NCI-H1048 (cell line): ENCODE measurements at regions not wholly inside any gene's neighbourhood (a gene's known extent, or its start where the extent isn't known, plus 50 kb on each side); places are given as distances from the start of the nearest gene placed in this dataset.
A peak's percentile ranks its signal among the peaks of the same experiment; 100 is the strongest.

Experiments used
- DNase-seq: peaks from one replicate; lab custom pipeline; 2025; lab: John Stamatoyannopoulos, UW

DNA sequence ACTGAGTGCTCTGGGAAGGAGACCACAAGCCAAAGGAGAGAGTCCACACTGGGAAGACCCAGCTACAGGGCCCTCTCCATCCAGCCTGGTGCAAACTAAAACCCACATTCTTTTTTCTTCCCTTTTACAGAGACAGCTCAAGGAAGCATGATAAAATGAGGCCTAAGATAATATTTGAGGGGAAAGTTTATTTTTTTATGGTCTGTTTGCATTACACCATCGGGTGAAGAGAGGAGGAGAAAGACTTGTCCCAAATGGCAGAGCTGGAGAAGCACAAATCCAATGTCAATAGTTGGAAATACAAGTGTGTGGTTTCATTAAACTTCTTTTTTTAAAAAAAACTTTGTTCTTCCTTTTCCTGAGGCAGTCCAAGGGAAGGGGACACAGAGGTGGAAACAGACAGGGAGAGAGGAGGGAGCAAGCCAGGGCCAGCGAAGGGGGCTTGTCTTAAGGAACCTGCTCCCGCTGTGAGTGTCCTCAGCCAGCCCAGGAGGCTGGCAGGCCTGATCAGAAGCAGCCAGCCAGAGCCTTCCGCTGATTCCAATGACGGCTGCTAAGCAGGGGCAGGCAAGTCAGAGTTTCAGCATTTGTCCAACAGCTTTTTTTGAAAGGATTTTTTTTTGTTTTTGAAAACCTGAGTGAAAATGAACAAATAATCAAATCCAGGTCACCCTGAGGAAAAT, 203.8 kb upstream of the SIX2 start:
- no peak for DNase-seq

DNA sequence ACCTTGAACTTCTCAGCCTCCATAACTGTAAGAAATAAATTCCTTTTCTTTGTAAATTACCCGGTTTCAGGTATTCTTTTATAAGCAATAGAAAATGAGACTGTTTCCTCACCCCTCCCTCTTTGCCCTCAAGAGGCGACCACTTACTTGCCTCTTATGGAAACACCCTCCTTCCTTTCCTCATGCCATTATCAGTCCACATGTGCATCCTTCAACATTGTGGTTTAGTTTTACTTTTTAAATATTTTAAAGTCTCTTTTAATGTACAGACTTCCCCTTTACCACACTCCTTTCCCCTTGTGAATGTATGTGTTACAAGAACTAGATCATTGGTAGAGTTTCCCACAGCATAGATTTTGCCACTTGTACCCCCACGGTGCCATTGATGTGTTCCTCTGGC, 202.4 kb upstream of the SIX2 start:
- DNase-seq, result no peak

DNA sequence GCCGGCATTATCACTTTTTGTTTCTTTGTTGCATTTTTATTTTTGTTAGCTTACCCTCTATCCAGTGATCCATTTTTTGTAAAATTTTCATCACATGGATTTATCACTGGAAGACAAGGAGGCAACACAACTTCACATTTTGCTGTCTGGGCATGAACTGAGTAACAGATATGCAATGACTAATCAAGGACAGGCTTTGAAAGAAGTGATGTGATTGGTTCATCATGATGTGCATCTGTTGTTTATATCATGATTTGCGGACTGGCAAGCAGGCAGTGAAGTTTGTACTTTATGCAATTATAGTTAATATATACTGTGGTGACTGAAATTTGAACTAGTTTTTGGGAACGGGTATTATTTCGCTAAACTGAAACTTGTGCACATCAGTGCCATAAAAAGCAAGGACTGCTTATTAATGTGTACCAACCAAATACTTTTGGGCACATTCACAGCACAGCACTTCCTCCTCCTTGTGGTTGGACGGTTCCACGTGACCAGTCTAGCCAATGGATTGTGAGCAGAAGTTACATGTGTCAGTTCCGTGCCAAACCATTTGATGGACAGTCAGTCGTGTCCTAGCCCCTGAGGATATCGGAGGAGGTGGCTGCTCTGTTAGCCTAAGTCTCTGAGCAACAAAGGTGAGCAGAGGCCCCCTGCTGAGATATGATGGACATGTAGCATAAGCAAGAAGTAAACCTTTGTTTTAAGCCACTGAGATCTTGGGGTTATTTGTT, 201.4 kb upstream of the SIX2 start:
- no peak for DNase-seq

DNA sequence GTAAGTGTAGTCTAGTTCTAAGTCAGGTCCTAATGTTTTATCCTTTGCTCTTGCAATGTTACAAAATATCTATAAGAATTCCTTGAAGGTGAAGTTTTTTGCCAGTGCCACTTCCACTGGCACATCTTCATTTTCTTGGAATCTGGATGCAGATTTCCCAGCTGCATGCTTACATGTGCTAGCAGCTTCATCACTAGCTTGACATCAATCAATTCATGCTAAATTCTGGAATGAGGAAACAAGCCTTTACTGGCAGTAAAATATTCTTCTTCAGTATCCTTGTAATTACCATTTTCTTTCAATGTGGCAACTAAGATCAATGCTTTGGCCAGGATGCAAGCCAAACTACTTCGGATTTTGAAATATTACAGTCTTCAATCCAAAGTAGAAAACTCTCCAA, 200.6 kb upstream of the SIX2 start:
- DNase-seq, result no peak

DNA sequence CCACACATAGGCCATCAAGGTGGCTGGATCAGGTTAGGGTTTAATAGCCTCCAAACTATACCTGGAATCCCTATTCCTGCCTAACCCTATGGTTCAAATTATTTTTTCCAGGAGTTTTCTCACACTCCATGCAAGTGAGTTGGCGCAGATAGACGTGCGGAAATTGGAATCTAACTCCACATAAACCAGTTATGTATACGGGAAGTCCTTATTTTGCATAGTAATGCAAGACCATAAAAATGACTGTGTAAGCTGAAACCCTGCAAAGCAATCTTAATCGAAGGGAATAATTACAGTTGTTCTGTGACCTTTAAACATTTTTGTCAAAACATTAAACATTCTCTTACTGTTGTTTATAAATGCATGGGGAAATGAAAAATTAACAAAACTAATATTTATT, 200.1 kb upstream of the SIX2 start:
- DNase-seq, result peak; percentile 1

DNA sequence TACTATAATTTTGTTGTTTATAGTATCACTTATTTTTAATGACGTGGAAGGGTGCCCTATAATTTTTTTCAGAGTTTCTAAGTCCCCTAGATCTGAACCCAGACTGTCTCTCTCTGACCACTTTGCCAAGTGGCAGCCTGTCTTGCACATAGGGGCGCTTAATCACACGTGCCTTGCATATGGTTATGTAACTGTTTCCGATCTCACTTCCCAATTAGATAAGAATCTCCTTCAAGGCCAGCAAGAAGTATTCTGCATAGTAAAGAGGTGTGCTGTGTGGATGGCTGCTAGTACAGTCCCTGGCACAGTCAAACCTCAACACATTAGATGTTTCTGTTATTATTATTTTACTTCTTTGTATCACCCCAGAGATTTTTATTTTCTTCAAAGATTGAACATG, 197.8 kb upstream of the SIX2 start:
- no peak for DNase-seq

DNA sequence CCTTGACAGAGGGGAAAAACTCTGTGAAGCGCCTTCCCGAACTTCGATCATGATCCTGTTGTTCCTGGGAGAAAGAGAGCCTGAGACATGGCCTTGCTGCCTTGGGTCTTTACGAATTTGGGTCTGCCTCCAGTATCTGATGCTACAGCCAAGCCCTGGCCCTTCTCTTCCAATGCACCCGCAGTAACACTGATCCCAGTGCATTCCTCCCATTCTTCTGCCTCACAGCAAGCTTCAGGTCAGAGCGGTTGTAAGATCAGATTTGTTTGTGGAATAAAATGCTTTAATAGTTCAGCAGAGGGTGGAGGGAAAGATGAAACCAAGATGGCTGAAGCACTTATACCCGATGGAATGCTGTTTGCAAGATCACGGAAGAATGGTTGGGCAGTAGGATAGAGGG, 196.7 kb upstream of the SIX2 start:
- no peak for DNase-seq

DNA sequence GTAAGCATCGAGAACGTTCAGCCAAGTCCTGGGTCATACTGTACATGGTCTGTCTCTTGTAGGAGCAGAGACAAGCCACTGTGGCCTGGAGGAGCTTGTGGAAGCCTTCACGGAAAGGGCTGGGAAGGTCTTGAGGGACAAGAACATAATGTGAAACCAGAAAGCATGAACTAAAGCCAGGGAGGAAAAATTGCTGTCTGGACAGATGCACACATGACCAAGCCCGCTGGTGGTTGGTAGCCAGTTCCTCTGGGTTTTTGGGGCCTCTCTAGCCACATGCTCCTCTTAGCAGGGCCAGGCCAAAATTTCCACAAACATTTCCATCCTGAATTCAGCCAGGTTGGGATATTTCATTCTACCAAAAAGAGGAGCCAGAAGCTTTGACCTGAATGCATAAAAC, 196.2 kb upstream of the SIX2 start:
- DNase-seq, result no peak

DNA sequence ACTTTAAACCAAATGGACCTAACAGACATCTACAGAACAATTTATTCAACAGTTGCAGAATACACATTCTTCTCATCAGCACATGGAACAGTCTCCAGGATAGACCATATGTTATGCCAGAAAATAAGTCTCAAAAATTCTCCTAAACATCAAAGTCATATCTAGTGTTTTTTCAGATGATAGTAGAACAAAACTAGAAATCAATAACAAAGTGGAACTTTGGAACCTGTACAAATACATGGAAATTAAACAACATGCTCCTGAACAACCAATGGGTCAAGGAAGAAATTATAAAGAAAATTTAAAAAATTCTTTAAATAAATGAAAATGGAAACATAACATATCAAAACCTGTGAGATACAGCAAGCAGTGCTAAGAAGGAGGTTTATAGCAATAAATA, 194.1 kb upstream of the SIX2 start:
- DNase-seq, result no peak

DNA sequence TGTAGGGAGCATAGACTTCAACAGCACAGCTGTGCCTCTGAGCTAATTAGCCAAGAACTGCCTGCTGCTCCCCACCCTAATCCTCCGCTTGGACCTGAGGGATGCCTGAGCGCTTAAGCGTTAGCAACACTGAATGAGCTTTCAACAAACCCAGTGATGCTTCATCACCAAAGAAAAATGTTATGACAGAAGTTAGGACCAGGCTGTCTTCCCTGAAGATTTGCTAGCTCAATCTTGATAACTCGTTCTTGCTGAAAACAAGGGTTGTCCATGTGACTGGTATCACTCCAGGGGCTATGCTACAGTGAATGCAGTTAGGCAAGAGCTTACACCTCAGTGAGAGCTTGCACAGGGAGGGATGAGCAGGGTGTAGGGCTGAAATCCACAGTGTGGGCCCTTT, 190.7 kb upstream of the SIX2 start:
- no peak for DNase-seq

DNA sequence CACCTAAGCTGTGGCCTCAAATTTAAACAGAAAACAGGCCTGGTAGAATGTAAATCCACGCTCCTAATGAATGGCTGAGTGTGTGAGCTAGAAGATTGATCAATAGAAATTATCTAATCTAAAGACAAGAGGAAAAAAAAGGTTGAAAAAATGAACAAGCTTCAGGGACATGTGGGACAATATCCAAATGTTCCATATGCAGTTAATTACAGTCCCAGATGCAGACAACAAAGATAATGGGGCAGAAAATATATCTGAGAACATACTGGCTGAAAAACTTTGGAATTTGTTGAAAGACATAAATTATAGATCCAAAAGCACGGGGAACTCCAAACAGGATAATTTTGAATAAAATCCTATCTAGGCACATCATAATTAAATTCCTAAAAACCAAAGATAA, 186.7 kb upstream of the SIX2 start:
- no peak for DNase-seq

DNA sequence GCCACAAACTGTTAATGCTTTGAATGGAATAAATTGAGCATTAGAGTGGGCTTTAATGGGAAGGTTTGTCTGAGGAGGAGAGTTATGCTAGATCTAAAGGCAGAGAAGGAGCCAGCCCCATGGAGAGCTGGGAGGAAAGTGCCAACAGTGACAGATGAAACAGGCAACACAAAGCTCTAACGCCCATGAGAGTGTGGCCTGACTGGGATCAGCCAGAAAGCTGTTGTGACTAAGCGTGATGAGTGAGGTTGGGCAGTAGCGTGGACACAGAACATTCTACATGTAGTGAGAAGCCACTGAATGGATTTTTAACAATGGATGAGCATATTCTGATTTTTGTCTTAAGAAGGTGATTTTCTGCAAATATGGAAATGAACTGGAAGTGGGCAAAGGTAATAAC, 185.3 kb upstream of the SIX2 start:
- no peak for DNase-seq

DNA sequence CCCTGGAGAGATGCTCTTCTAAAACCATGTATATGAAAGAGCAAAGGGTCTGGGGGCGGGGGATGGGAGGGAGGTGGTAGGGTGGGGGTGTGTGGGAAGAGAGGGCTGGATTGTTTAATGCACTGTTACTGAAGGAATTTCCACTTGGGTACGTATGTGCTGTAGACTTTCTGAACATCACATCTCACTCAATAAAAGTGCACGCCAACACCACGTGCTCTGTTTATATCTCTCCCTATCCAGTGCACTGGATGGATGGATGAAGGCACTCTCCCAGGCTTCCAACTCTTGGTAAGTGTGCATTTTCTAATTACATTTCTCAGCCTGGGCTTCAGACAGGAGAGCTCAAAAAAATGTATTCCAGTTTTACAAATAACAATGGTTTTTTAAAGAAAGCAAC, 184.3 kb upstream of the SIX2 start:
- no peak for DNase-seq

DNA sequence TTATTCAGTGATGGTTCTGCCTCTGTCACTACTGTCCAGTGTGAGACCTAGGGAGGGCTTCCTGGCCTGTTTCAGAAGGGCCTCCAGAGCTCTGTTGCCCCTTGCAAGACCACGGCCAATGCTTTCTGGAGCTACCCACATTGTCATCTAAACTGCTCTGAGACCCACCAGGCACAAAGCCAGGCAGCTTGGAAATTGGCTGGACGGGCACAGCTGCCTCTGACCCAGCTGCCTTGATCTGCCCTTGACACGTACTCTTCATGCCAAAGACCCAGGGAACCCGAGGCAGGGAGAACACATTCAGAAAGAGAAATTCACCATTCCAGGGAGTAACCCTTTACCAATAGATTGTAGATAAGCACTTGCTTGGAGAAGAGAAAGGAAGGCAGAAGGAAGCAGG, 183.7 kb upstream of the SIX2 start:
- no peak for DNase-seq

DNA sequence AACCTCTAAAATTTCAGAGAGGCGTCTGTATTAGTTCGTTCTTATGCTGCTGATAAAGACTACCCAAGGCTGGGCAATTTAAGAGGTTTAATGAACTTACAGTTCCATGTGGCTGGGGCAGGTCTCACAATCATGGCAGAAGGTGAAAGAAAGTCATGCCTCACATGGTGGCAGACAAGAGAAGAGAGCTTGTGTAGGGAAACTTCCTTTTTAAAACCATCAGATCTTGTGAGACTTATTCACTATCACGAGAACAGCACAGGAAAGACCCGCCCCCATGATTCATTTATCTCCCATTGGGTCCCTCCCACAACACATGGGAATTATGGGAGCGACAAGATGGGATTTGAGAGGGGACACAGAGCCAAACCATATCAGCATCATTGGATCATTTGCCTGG, 183.2 kb upstream of the SIX2 start:
- DNase-seq, result no peak

DNA sequence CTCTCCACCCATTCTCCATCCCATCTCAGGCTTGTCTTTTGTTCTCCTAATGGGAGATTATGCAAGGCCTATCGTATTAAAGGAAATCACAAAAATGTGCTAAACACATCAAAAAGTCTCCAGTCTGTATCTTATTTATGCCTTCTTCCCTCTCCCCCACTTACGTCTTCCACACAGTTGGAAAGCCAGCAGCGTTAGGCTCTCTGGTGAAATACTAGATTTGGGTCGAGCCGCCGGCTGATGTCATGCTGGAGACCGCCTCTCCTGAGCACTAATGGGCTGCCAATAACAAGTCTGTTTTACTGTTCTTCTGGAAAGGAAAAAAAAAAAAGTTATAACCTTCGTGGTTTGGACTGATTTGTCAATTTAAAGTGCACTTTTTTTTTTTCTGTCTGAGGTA, 182.7 kb upstream of the SIX2 start:
- no peak for DNase-seq

DNA sequence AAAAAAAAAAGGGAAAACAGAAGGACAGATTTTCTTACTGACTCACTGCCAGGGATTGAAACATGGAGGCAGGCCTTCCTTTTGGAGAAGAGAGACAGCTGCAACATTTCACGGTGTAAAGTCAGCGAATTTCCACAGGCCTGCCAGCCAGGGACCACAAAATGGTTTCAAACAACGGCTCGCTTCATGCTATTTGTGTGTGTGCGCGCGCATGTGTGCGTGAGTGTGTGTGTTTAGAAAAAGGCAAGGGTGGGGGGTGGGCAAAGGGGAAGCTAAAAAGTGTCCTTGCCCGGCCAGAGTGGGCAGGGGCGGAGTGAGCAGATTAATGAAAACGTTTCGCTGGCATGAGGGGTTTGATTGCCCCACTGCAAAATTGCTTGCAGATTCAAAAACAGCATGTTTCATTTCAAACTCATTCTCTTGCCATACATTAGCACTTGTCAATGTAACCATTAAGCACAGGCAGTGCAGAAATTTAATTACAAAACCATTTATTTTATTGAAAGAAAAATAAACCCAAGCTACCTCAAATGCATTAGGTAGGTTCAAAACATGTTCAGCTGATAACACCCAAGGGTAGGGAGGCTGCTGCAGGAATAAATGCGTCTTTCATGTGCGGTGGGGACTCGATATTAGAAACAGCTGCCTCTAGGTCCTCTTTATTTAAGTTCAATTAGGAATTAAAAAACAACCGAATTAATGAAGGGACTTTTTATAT, 182.1 kb upstream of the SIX2 start:
- DNase-seq, result no peak

DNA sequence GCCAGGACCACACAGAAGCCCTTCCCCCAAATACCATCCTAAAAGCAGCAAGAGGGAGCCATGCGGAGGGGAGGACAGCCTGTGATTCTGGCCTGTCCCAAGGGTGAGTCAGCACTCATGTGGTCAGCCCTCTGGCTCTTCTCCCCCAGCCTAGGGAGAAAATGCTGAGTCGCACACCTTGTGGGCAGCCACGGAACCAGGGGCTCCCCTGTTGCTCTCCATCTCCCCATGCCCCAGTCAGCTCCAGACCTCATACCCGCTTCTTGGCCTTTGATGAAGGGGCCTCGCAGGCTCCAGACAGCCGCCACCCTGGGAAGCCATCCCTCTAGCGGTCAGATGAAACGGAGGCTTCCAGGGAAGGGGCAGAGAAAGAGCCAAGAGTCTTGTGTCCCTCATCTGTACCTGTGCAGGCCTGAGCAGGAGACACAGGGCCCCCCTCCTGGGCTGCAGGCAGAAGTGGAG, 181.3 kb upstream of the SIX2 start:
- no peak for DNase-seq

DNA sequence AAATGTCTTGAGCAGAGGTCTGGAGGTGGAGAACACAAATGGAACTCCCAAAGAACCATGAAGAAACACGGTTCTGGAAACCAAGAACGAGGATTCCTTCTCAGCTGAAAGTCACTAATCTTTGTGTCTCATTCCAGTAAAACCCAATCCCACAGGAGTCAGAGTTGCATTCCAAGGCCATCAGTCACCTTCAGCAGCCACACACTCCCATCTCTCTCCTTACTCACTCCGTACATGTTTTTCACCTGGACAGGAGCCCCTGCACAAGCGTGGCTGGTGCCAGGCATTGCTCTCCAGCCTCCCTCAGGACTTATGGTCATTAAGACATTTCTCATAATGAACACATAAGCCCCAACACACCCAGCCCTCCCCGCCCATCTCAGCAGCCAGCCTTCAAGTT, 175.4 kb upstream of the SIX2 start:
- DNase-seq, result no peak

DNA sequence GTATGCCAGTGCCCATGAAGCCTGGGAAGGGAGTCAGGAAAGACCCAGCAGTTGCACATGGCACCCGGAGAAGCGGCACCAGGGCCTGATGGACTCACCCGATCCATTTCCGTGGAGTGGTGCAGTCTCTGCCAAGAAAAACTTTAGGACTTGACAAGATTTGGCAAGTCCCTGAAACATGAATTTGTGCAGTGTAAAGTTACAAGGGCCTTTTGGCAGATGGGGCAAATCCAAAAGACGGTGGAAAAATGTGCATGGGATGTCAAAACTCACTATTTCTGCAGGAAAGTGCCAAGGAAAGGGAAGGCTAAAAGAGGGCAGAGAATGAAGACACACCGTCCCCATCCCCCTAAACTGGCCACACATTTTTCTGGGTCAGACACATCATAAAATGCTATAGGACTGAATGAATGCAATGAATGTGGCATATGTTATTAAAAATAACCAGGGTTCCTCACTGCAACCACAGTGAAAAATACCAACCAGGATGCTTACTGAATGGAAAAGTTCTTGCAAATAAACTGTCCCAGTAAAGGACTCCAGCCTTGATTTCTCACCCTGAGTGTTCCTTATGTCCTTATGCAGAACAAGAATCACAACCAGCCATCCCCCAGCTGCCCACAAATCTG, 173.5 kb upstream of the SIX2 start:
- DNase-seq, result no peak

DNA sequence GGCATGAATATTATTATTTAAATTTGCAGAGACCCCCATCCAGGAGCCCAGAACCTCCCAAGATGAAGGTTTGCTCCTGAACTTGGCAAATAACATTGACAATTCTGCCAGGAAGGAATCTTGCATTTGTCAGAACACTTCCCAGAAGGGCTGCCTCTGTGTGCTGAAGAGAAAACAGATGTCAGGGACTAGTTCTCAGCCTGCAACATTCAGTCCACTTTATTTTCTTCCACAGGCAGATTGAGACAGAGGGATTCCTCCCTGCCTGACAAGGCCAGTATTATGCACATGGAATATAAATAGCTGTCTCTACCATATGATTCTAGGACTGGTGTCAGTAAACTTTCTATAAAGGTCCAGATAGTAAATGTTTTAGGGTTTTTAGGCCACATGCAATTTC, 171.5 kb upstream of the SIX2 start:
- no peak for DNase-seq

DNA sequence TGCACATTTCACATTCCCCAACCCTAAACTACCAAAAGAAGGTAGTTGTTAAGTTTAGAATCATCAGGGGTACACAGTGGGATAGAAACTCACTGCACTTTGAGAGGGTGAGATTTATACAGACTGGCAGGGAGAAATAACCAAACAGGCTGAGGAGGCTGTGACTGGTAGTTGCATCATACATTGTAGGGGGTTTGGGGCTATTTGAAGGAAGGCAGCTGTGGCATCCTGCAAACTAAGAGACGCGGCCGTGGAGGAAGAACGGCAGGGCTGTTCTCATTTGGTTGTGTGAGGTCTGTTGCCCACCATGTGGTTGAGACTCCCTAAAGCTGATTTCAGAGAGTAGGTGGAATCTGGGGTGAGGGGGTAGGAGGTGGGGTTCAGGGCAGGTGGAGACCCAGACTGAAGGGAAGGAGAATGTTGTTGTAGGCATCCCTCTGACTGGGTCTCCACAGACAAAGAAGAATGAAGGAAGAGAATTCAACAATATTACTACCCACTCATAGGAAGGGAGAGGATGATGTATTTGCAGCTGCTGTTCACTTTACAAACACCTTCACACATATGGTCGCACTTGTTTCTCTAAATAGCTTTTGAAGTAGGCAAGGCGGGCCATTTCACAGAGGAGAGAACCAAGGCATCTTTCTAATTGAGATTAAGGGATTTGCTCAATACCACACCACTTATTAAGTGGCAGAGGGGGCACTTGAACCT, 170.9 kb upstream of the SIX2 start:
- no peak for DNase-seq
